ENCODE measurements at regions not wholly inside any gene's neighbourhood (a gene's known extent, or its start where the extent isn't known, plus 50 kb on each side); places are given as distances from the start of the nearest gene placed in this dataset.

DNA sequence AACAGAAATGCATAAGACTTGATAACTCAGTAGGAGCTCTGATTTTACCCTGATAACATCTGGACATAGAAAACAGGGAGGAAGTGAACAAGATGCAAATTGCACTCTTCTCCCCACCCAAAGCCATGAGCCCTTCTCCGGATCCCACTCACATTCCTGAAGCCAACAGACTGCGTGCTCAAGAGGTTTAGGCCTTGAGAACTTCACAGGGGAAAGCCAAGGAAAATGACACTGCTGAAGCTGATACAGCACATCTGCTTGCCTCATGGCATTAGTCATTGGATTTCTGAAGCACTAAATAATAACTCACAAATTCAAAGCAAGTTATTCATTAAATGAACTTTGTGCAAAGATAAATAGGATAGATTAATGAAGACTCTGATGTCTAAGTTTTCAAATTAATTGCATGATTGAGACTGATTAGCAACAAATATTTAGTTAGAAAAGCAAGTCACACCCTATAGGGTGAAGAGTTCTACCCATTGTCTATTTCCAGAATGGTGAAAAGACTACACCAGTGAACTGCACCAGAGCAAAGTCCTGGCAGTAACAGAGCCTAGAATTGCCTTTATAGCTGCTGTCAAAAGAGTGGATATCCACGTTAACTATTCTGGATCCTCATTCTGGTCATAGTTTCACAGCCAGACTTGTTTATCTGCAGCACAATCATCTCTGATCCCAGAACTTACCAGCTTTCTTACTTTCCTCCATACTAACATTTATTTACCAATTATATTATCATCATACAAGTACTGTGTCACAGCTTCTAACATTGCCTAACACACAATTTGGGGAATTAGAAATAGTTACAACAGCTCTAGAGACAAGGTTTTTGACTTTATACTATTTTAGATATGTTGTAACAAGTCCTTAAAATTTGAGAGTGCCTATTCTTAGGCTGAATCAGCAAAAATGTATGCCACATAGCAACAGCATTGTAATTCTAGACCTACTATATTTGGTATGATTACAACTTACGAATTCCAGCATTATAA, 432.1 kb upstream of the RGMB start:
- TF ChIP-seq, protein P1, sequence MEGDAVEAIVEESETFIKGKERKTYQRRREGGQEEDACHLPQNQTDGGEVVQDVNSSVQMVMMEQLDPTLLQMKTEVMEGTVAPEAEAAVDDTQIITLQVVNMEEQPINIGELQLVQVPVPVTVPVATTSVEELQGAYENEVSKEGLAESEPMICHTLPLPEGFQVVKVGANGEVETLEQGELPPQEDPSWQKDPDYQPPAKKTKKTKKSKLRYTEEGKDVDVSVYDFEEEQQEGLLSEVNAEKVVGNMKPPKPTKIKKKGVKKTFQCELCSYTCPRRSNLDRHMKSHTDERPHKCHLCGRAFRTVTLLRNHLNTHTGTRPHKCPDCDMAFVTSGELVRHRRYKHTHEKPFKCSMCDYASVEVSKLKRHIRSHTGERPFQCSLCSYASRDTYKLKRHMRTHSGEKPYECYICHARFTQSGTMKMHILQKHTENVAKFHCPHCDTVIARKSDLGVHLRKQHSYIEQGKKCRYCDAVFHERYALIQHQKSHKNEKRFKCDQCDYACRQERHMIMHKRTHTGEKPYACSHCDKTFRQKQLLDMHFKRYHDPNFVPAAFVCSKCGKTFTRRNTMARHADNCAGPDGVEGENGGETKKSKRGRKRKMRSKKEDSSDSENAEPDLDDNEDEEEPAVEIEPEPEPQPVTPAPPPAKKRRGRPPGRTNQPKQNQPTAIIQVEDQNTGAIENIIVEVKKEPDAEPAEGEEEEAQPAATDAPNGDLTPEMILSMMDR (IDR thresholded peaks at IDR 0.05; ENCODE audit: low read length) = no peak
- TF ChIP-seq EZH2 (IDR thresholded peaks at IDR 0.05; ENCODE audit: borderline replicate concordance, low read length) = no peak

Data from OCI-LY1 (cell line).